ENCODE measurements at regions not wholly inside any gene's neighbourhood (a gene's known extent, or its start where the extent isn't known, plus 50 kb on each side); places are given as distances from the start of the nearest gene placed in this dataset.

DNA sequence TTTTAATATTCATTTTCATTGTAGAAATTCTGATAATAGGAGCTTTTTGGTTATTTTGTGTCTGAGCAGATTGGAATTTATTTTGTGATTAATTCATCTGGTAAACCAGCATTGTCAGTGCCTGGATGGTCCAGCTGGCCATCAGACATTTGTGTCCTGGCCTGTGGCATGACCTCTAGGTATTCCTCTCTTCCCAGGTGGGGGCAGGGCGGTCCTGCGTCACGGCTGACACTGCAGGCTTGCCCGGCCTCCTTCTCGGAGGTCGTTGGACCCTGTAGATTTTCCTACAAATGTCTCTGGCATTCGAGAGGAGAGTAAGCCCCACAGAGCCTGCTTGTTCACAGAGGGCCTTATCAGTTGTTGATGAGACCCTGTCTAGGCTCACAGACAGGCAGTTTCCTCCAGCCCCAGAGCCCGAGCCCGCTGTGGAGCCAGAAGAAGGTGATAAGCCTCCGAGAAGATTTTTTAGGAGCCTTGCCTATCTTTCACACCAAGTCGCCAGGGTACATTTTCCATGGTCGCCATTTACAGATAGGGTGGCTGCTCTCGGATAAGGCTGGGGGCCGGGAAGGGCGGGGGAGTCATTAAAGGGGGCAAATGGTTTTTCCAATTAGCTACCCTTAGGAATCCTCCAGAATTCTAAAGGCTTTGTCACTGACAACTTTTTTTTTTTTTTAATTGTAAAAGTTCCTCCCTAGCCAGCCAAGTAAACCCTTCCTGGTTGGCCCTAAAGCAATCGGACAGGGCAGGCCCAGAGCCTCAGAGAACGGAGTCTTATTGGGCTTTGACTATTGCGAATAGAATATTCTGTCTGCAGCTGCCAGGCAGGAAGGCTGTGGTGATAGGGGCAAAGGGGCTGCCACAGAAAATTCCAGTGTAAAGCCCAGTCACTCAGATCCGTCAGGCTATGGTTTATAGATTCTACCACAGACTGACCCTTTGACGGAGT is 78.1 kb upstream of the TBX20 start:
- DNase-seq = no peak

DNA sequence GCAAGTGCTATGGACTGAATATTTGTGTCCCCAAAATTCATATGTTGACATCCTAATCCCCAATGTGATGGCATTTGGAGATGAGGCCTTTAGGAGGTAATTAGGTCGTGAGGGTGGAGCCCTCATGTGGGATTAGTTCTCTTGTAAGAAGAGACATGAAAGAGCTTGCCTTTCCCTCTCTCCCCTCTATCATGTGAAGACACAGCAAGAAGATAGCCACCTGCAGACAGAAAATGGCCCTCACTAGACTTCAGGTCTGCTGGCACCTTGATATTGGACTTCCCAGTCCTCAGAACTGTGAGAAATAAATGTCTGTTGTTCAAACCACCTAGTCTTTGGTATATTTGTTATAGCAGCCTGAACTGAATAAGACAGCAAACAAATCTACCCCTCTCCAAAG is 75.1 kb upstream of the TBX20 start:
- DNase-seq = no peak

DNA sequence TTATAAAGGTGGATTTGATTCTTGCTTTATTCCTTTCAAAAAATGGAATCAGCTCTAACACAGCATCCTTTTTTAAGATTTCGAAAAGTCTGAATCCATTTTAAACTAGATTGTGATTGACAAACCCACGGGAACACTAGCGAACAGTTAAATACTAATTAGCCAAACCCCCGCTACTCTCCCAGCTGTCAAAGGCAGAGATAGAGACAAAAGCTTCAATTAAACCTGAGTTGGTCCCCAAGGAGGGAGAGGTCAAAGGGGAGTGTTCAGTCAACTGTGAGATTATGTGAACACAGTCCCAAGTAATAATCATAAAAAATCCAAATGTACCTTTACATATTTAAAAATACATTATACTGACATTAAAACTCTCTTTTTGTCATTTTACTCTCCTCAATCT is 65.7 kb upstream of the TBX20 start:
- DNase-seq = no peak

DNA sequence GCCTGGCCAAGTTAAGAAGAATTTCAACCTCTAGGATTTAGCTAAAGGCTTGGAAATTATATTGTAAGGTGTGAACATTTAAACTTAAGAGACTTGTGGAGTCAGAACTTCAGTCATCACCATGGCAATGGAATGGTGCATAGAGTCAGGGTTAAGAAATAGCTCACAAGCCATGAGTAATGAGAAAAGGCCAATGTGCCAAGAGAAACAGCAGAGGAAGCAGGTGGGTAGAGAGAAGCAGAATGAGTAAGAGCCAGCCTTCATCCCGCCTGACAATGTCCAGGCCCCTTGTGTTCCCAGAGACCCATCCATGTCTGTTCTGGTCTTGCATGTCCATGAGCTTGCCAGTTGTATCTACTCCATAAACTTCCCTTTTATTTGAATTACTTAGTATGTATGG is 62.6 kb upstream of the TBX20 start:
- no peak for DNase-seq

DNA sequence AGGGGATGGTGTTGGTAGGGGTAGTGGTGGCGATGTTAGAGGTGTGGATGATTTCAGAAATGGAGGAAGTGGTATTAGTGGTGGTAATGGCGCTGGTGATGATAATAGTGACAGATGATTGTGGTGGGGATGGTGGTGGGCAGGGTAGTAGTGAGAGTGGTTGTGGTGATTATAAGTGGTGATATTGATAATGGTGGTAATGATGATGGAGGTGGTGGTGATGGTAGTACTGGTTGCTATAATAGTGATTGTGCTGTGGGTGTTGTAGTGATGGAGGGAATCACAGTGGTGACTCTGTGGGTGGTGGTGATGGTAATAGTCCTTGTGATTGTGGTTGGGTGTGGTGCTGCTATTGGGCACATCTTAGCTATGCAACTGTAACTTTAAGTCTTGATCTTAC is 61.6 kb upstream of the TBX20 start:
- DNase-seq = no peak

DNA sequence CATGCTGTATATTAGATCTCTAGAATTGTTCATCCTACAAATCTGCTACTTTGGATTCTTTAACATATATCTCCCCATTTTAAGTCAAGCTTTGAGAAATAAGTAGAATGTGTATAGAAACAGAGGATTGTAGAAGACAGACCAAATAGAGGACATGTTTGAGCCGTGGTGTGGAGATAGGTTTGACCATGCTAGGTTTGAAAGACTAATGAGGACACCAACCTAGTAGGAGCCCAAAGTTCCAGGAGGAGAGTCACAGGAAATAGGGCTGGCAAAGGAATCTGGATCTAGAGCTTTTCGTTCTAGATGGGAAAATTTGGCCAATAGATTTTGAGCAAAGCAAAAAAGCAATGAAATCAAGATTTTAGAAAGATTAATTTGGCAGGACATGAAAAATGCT is 60.5 kb upstream of the TBX20 start:
- no peak for DNase-seq

DNA sequence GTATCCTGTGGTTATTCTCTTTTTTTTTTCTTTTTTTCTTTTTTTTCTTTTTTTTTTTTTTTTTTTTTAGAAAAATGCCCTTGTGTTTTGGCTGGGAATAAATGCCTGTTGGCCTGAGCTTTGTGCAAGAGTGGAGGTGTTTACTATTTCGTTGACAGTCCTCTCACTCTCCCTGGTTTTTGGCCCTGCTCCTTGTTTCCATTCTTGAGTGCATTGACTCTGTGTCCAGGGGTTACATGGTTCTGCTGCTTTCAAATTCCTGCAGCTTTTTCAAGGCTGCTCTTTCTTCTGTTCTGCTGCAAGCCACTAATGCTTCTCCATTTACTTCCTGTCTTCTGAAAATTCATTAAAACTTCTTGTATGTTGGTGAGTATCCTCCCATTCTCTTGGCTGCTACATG is 59.7 kb upstream of the TBX20 start:
- DNase-seq = no peak
